ENCODE measurements at regions not wholly inside any gene's neighbourhood (a gene's known extent, or its start where the extent isn't known, plus 50 kb on each side); places are given as distances from the start of the nearest gene placed in this dataset.

GRCh38 chr9:38234479-38235170, 157.9 kb upstream of the ALDH1B1 start:
- TF ChIP-seq CTCF (IDR thresholded peaks at IDR 0.05) (no peak), POLR2A (IDR thresholded peaks at IDR 0.05) (no peak), POLR2AphosphoS5 (IDR thresholded peaks at IDR 0.05) (no peak)
